Fibroblast of lung (primary cell): ENCODE measurements at regions not wholly inside any gene's neighbourhood (a gene's known extent, or its start where the extent isn't known, plus 50 kb on each side); places are given as distances from the start of the nearest gene placed in this dataset.

Source experiments
- DNase-seq, 2 donors: peaks; one replicate each; pipeline versions ENCODE4 v3.0.0 to v3.0.0-alpha.2; 2010; ENCODE audit warnings: low read depth in 2 of 2
- H2AFZ ChIP-seq: 2 replicates; pipeline ENCODE4 v1.5.1; 2012; ENCODE audit warnings: low read length, control low read depth, inconsistent platforms
- H3K27ac ChIP-seq: 2 replicates; pipeline ENCODE4 v1.5.1; 2011; ENCODE audit warnings: low read length, control low read depth; ENCODE audit not compliant: insufficient read depth
- H3K27me3 ChIP-seq: 2 replicates; pipeline ENCODE4 v1.5.1; 2011; ENCODE audit warnings: mild to moderate bottlenecking, low read length; ENCODE audit not compliant: control insufficient read depth, insufficient read depth
- H3K36me3 ChIP-seq: 2 replicates; pipeline ENCODE4 v1.5.1; 2011; ENCODE audit warnings: low read length; ENCODE audit not compliant: control insufficient read depth, insufficient read depth
- H3K4me1 ChIP-seq: 2 replicates; pipeline ENCODE4 v1.5.1; 2011; ENCODE audit warnings: low read length; ENCODE audit not compliant: control insufficient read depth, insufficient read depth; ENCODE audit errors: extremely low read depth
- H3K4me2 ChIP-seq: 2 replicates; pipeline ENCODE4 v1.5.1; 2011; ENCODE audit warnings: low read length, control low read depth; ENCODE audit not compliant: insufficient read depth; ENCODE audit errors: extremely low read depth
- H3K4me3 ChIP-seq, 4 experiments: fragments of 200-600 bp in 1 of 4; sonication (generic) in 1 of 4; replicated peaks in 1 of 4; 2 replicates each; pipeline ENCODE4 v1.5.1; 2011 to 2016; ENCODE audit warnings: low read length in 4 of 4, low read depth in 3 of 4, mild to moderate bottlenecking in 3 of 4, control low read depth in 2 of 4, inconsistent platforms in 1 of 4, mixed read lengths in 1 of 4; ENCODE audit not compliant: insufficient read depth in 1 of 4; ENCODE audit errors: control extremely low read depth in 1 of 4
- H3K79me2 ChIP-seq: 2 replicates; pipeline ENCODE4 v1.5.1; 2012; ENCODE audit warnings: mild to moderate bottlenecking, low read length, inconsistent platforms; ENCODE audit not compliant: control insufficient read depth, insufficient read depth
- H3K9ac ChIP-seq: 2 replicates; pipeline ENCODE4 v1.5.1; 2011; ENCODE audit warnings: mild to moderate bottlenecking, low read length, control low read depth; ENCODE audit not compliant: insufficient read depth
- H3K9me3 ChIP-seq: 2 replicates; pipeline ENCODE4 v1.5.1; 2012; ENCODE audit warnings: low read depth, low read length; ENCODE audit not compliant: control insufficient read depth, insufficient read depth
- H4K20me1 ChIP-seq: 2 replicates; pipeline ENCODE4 v1.5.1; 2011; ENCODE audit warnings: low read length; ENCODE audit not compliant: control insufficient read depth, insufficient read depth; ENCODE audit errors: extremely low read depth
- CTCF ChIP-seq, 2 donors: IDR thresholded peaks in 1 of 2; conservative IDR thresholded peaks in 1 of 2; 1 replicate in 1 of 2; 2 replicates in 1 of 2; pipeline ENCODE4 v1.5.1; 2011 to 2012; ENCODE audit warnings: low read length in 2 of 2, control low read depth in 1 of 2, inconsistent platforms in 1 of 2, low read depth in 1 of 2, mild to moderate bottlenecking in 1 of 2
- EZH2 ChIP-seq: IDR thresholded peaks from 2 replicates; pipeline ENCODE4 v1.5.1; 2012; ENCODE audit warnings: low read length, control low read depth, mild to moderate bottlenecking; ENCODE audit errors: missing control alignments

GRCh38 chrX:40176351-40177116 lies 78.8 kb upstream of the BCOR start:
- no peak overlapping the region for H2AFZ ChIP-seq
- DNase-seq: peak in 1 of 2 donors; percentile 32

GRCh38 chrX:40175511-40176350 lies 78.0 kb upstream of the BCOR start:
- peak; percentile 45 to 57 for DNase-seq
- Histone ChIP-seq H3K9ac (peak overlapping the region; percentile 55), H3K4me2 (peak overlapping the region; percentile 66), H3K79me2 (no peaks in the 10 kb centered on the region), H2AFZ (peak overlapping the region; percentile 26), H3K9me3 (no peaks in the 10 kb centered on the region), H3K27ac (peak overlapping the region; percentile 63), H3K4me3 (peak overlapping the region; percentile 21 to 59 (median 43)), H4K20me1 (no peaks in the 10 kb centered on the region), H3K4me1 (no peaks in the 10 kb centered on the region), H3K27me3 (no peaks in the 10 kb centered on the region), H3K36me3 (no peaks in the 10 kb centered on the region)
- no peak for TF ChIP-seq CTCF (conservative IDR thresholded peaks at IDR 0.05 in 1 of 2, IDR thresholded peaks at IDR 0.05 in 1 of 2; ENCODE audit: low read depth in 1 of 2, low read length in 2 of 2)

More at GRCh38 chrX:40176351-40177116, 78.8 kb upstream of the BCOR start:
- peak overlapping the region; percentile 55 for H3K9ac ChIP-seq
- H3K9me3 ChIP-seq: no peaks in the 10 kb centered on the region
- H3K4me1 ChIP-seq: no peaks in the 10 kb centered on the region
- H3K79me2 ChIP-seq: no peaks in the 10 kb centered on the region
- H3K4me3 ChIP-seq: peak overlapping the region; percentile 12 to 59 (median 30)
- no peaks in the 10 kb centered on the region for H3K36me3 ChIP-seq
- no peaks in the 10 kb centered on the region for H4K20me1 ChIP-seq
- peak overlapping the region; percentile 63 for H3K27ac ChIP-seq
- H3K4me2 ChIP-seq: peak overlapping the region; percentile 66
- no peaks in the 10 kb centered on the region for H3K27me3 ChIP-seq
- no peak for TF ChIP-seq EZH2
- TF ChIP-seq CTCF (conservative IDR thresholded peaks at IDR 0.05 in 1 of 2, IDR thresholded peaks at IDR 0.05 in 1 of 2; ENCODE audit: low read depth in 1 of 2, low read length in 2 of 2): no peak

GRCh38 chrX:40174854-40175510 lies 77.2 kb upstream of the BCOR start:
- H2AFZ ChIP-seq: peak overlapping the region; percentile 26
- H3K4me1 ChIP-seq: no peaks in the 10 kb centered on the region
- H3K79me2 ChIP-seq: no peaks in the 10 kb centered on the region
- no peaks in the 10 kb centered on the region for H3K36me3 ChIP-seq
- peak overlapping the region; percentile 21 to 59 (median 38) for H3K4me3 ChIP-seq
- peak overlapping the region; percentile 55 for H3K9ac ChIP-seq
- peak overlapping the region; percentile 68 for H3K4me2 ChIP-seq
- no peaks in the 10 kb centered on the region for H3K9me3 ChIP-seq
- no peaks in the 10 kb centered on the region for H3K27me3 ChIP-seq
- H3K27ac ChIP-seq: peak overlapping the region; percentile 63
- TF ChIP-seq CTCF (conservative IDR thresholded peaks at IDR 0.05 in 1 of 2, IDR thresholded peaks at IDR 0.05 in 1 of 2; ENCODE audit: low read depth in 1 of 2, low read length in 2 of 2): no peak
- no peak for TF ChIP-seq EZH2
- no peaks in the 10 kb centered on the region for H4K20me1 ChIP-seq
- peak; percentile 55 to 66 for DNase-seq
